ENCODE measurements at regions not wholly inside any gene's neighbourhood (a gene's known extent, or its start where the extent isn't known, plus 50 kb on each side); places are given as distances from the start of the nearest gene placed in this dataset.
A peak's percentile ranks its signal among the peaks of the same experiment; 100 is the strongest.

- no peaks in the 10 kb centered on the region for H3K36me3 ChIP-seq (ENCODE audit: insufficient read depth in 1 of 2, low read depth in 1 of 2)
- H3K9me3 ChIP-seq: no peaks in the 10 kb centered on the region
- DNase-seq (no peak), ATAC-seq (no peak)
- no peak overlapping the region for H3K27ac ChIP-seq
- no peaks in the 10 kb centered on the region for H3K27me3 ChIP-seq (ENCODE audit: insufficient read depth in 3 of 3, low read length in 2 of 3)
- no peak for TF ChIP-seq CTCF (IDR thresholded peaks at IDR 0.05)
- intact Hi-C loops (cut with DNase I): no loop called here
- no peaks in the 10 kb centered on the region for H3K4me1 ChIP-seq
- H3K4me3 ChIP-seq: no peak overlapping the region
- 55 to 74% (median 67%) methylated on average over 4 of the region's 4 CpGs for WGBS, 3 donors
Measured at GRCh38 chr9:107627781-107628180, 138.2 kb upstream of the KLF4 start.

- no peak for TF ChIP-seq CTCF (IDR thresholded peaks at IDR 0.05)
- 95% methylated on average over 6 of the region's 6 CpGs for WGBS, 3 donors
- intact Hi-C loops (cut with DNase I): no loop called here
- ATAC-seq: no peak
- Histone ChIP-seq H3K4me1 (no peaks in the 10 kb centered on the region), H3K9me3 (no peaks in the 10 kb centered on the region), H3K27me3 (ENCODE audit: insufficient read depth in 3 of 3, low read length in 2 of 3) (no peaks in the 10 kb centered on the region), H3K4me3 (no peak overlapping the region), H3K36me3 (ENCODE audit: insufficient read depth in 1 of 2, low read depth in 1 of 2) (no peaks in the 10 kb centered on the region), H3K27ac (no peak overlapping the region)
- DNase-seq: no peak
Measured at GRCh38 chr9:107626118-107626517, 136.5 kb upstream of the KLF4 start.

GRCh38 chr9:107625383-107625984 is 135.9 kb upstream of the KLF4 start:
- no peaks in the 10 kb centered on the region for H3K4me1 ChIP-seq
- H3K27ac ChIP-seq: no peak overlapping the region
- ATAC-seq (no peak), DNase-seq (no peak)
- H3K9me3 ChIP-seq: no peaks in the 10 kb centered on the region
- no peaks in the 10 kb centered on the region for H3K36me3 ChIP-seq (ENCODE audit: insufficient read depth in 1 of 2, low read depth in 1 of 2)
- intact Hi-C loops (cut with DNase I): no loop called here
- H3K4me3 ChIP-seq: no peak overlapping the region
- no peak for TF ChIP-seq CTCF (IDR thresholded peaks at IDR 0.05)
- H3K27me3 ChIP-seq (ENCODE audit: insufficient read depth in 3 of 3, low read length in 2 of 3): no peaks in the 10 kb centered on the region
- 96 to 98% (median 96%) methylated on average over 7 of the region's 7 CpGs for WGBS, 3 donors

- Histone ChIP-seq H3K4me3 (no peak overlapping the region), H3K27ac (no peak overlapping the region), H3K27me3 (ENCODE audit: insufficient read depth in 3 of 3, low read length in 2 of 3) (no peaks in the 10 kb centered on the region), H3K4me1 (no peaks in the 10 kb centered on the region), H3K36me3 (ENCODE audit: insufficient read depth in 1 of 2, low read depth in 1 of 2) (no peaks in the 10 kb centered on the region), H3K9me3 (no peaks in the 10 kb centered on the region)
- intact Hi-C loops (cut with DNase I): no loop called here
- no peak for TF ChIP-seq CTCF (IDR thresholded peaks at IDR 0.05)
- ATAC-seq: peak in 1 of 4 donors; percentile 30
- DNase-seq: peak in 1 of 2 donors; percentile 63
- 73 to 80% (median 80%) methylated on average over 15 of the region's 15 CpGs for WGBS, 3 donors
Measured at GRCh38 chr9:107624234-107624948, 134.8 kb upstream of the KLF4 start.
